Activated CD8-positive, alpha-beta memory T cell treated with anti-CD3 and anti-CD28 coated beads, Interleukin-2, amount 50 U/mL, for 24 hours (primary cell): ENCODE measurements at regions not wholly inside any gene's neighbourhood (a gene's known extent, or its start where the extent isn't known, plus 50 kb on each side); places are given as distances from the start of the nearest gene placed in this dataset.
"Not testable (repeated sequence)": the region's sequence is repeated elsewhere in the genome, so short reads cannot be mapped to it uniquely, and the experiment has no call there.

ENCODE experiments used
- DNase-seq: peaks from one replicate; pipeline ENCODE4 v3.0.0-alpha.2; 2020; ENCODE audit errors: extremely low read depth

GRCh38 chr9:41367301-41367700 lies 178.2 kb upstream of the ZNG1F start:
- DNase-seq, result not testable (repeated sequence)

- DNase-seq, result not testable (repeated sequence)
Measured at GRCh38 chr9:41361790-41362189, 172.7 kb upstream of the ZNG1F start.

GRCh38 chr9:41359116-41359515 lies 170.0 kb upstream of the ZNG1F start:
- DNase-seq, result not testable (repeated sequence)

GRCh38 chr9:41358682-41359081 lies 169.6 kb upstream of the ZNG1F start:
- DNase-seq, result peak; percentile 39

GRCh38 chr9:41357918-41358404 lies 168.8 kb upstream of the ZNG1F start:
- DNase-seq, result not testable (repeated sequence)

- not testable (repeated sequence) for DNase-seq
Measured at GRCh38 chr9:41357350-41357748, 168.2 kb upstream of the ZNG1F start.

GRCh38 chr9:41356588-41357349 lies 167.7 kb upstream of the ZNG1F start:
- DNase-seq, result peak; percentile 77

- DNase-seq, result not testable (repeated sequence)
Measured at GRCh38 chr9:41355712-41356450, 166.8 kb upstream of the ZNG1F start.

- DNase-seq, result not testable (repeated sequence)
Measured at GRCh38 chr9:41354978-41355377, 165.9 kb upstream of the ZNG1F start.

GRCh38 chr9:41354060-41354934 lies 165.2 kb upstream of the ZNG1F start:
- DNase-seq, result not testable (repeated sequence)

- DNase-seq, result not testable (repeated sequence)
Measured at GRCh38 chr9:41353026-41353425, 163.9 kb upstream of the ZNG1F start.

- DNase-seq, result not testable (repeated sequence)
Measured at GRCh38 chr9:41352390-41352789, 163.3 kb upstream of the ZNG1F start.

GRCh38 chr9:41347893-41348292 lies 158.8 kb upstream of the ZNG1F start:
- not testable (repeated sequence) for DNase-seq

- not testable (repeated sequence) for DNase-seq
Measured at GRCh38 chr9:41332562-41332961, 143.4 kb upstream of the ZNG1F start.

- DNase-seq, result not testable (repeated sequence)
Measured at GRCh38 chr9:41321277-41321676, 132.2 kb upstream of the ZNG1F start.

GRCh38 chr9:41308953-41309352 lies 119.8 kb upstream of the ZNG1F start:
- DNase-seq, result not testable (repeated sequence)

- DNase-seq, result not testable (repeated sequence)
Measured at GRCh38 chr9:41285744-41286143, 96.6 kb upstream of the ZNG1F start.

- DNase-seq, result not testable (repeated sequence)
Measured at GRCh38 chr9:41280299-41281238, 91.5 kb upstream of the ZNG1F start.

GRCh38 chr9:41279437-41279836 lies 90.3 kb upstream of the ZNG1F start:
- DNase-seq, result not testable (repeated sequence)

GRCh38 chr9:41279033-41279432 lies 89.9 kb upstream of the ZNG1F start:
- not testable (repeated sequence) for DNase-seq
